ENCODE measurements at regions not wholly inside any gene's neighbourhood (a gene's known extent, or its start where the extent isn't known, plus 50 kb on each side); places are given as distances from the start of the nearest gene placed in this dataset.

DNA sequence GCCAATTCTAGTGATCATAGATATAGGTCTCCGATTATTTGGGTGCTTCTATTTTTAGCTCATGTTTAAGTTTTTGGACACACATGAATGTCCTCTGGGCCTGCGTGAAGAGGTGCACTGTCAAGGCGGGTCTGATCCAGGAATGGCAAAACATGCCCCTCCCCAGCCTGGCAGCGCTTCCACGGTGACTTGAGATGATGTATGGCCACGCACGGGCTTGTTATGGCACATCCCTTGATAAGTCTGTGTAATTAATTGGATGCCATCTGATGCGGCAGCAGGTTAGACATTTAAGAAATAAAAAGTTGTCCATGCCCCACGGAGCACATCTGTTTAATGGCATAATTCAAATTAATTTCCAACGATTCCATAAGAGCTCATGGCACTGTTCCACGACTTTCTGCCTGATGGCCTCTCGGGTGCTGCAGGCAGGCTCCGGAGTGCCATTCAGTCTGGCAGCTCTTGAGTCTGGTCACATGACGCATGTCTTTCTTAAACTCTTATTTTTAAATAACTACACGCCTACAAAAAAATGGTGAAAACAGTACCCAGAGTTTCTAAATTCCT is 151.4 kb downstream of the ACKR3 start:
- DNase-seq = no peak

DNA sequence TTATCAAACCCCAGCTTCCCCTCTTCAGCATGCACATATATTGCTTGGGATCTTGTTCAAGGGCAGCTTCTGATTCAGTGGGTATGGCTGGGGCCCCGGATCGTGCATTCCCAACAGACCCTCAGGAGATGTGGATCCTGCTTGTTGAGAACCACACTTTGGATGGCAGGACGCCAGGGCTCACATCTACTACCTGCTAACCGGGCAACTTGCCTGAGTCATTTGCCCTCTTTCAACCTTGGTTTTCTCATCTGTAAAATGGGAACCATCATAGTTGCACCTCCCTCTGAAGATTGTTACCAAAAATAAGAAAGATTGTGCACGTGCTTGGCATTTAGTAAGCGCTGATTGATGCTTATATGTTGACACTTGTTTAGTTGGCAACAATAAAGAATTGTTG is 154.6 kb downstream of the ACKR3 start:
- no peak for DNase-seq

DNA sequence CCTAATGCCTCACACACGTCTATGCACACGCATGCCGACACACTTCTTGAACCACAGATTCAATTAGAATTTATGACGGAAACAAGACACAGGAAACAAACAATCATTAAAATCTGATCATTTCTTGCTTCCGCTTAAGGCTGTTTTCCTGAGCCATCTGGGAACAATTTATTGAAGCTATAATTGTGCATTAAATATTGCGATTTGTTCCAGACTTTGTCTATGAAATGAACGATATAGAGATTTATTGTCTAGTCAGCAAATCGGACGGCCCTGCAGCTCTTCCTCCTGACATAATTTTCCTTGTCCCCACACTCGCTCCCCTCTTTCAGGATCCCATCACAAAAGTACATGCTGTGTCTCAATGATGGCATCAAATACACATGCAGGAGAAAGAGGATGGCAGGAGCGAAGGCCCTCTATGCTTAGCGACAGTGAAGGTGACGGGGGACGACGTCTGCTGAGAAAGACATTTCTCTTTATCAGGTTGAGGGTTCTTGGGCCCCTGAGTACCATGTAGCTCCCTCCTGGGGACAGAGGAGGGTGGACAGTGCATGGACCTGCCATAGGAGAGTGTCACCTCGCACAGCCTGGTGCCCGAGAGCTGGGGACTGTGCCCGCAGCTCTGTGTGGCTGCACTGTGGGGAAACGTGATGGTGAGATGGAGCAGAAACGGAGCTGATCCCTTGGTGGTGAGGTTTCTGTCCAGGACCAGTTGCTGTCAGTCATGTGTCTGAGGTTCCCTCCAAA is 157.3 kb downstream of the ACKR3 start:
- no peak for DNase-seq

DNA sequence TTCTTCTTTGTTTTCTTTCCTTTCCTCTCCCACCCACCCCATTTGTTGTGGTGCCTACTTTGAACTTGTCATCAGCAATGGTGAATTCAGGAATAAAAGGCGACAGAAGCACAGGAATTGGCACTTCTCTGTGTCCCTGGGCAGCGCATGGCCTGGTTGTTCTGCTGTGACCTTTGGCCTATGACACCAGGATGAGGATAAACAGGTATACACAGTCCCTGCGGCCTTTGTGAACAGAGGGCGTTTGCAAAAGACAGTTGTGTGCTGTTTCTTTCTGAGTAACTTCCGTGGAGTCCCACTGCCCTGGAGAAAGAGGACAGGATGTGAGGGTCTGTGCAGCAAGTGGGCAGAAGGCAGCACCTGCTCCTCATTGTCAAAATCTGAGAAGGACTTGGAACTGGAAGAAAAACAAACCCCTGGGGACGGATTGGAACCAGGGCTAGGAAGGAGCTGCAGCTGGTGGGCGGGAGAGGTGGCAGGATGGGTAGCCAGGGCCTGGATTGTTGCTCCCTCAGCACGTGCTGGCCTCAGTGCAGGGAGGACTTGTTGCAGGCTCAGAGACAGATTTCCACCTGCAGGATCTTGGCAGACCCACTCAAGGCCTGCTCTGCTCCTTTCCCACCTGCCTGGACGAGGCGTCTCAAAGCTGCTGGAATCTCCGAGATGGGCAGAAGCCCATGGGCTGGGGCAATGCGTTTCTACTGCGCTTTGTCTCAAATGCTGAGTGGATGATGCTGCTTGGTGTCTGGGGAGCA is 159.5 kb downstream of the ACKR3 start:
- DNase-seq = no peak

DNA sequence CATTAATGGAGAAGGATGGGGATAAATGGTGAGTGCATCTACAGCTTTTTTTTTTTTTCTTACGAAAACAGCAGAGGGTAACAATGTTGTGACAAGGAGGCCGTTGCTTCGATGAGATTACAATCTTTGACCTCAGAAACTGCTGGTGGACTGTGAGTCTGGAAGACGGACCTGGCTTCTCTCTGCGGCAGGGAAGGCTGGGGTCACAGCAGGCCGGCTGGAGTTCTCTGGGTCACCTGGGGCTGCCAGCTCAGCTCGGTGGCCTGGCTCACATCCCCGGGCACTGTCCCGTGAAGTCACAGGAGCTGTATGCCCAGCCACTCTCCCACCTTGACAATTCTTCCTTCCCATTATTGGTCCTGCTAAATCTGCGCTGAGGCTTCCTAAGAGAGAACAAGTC is 160.8 kb downstream of the ACKR3 start:
- no peak for DNase-seq

DNA sequence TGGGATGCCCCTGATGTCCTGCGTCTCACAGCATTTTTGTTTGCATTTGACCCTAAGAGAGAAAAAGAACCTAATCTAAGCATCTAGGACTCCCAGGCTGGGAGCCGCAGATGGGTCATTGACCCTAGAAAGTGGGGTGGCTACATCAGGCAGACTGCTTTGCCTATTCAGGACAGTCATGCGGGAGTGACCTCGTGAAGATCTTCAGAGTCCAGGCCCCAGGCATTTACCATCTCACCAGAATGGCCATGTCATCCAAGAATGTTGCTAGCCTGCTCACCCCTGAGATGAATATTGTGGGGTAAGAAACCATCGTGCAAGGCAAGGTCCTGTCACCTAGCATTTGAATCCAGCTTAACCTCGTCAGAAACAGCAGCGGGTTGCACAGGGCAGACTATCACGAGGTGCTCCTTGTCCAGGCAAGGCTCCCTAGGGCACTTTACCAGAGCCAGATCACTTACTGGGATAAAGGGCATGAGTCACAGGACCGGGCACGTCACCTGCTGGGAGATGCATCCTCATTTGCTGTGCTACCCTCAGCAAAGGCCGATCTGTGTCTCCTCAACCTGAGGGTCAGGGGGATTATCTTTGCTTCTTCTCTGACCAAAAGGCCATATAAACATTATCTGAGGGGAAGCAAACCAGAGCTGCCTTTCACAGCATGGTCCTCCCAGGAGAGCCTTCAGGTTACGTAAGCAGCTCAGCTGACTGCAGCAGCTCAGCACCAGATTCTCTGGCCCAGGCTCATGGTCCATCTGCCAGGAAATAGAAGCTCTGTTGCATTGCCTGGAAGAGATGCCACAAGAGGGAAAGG is 162.3 kb downstream of the ACKR3 start:
- no peak for DNase-seq

DNA sequence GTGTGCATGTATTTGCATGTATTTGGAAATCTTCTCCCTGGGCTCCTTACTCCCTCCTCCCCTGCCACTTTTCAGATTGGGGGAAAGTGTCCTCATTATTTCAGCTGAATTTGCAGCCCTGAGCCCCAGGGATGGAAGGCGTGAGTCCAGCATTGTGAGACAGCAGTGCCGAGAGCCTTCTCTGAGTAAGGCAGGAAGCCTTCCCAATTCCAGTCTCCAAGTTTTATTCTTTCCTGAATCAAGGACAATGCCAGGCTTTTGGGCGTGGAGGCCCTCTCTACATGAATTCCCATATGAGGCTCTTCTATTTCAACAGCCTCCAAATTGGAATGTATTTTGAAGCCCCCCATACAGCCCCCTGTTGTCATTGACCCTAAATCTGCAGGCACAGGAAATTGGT is 163.5 kb downstream of the ACKR3 start:
- no peak for DNase-seq

DNA sequence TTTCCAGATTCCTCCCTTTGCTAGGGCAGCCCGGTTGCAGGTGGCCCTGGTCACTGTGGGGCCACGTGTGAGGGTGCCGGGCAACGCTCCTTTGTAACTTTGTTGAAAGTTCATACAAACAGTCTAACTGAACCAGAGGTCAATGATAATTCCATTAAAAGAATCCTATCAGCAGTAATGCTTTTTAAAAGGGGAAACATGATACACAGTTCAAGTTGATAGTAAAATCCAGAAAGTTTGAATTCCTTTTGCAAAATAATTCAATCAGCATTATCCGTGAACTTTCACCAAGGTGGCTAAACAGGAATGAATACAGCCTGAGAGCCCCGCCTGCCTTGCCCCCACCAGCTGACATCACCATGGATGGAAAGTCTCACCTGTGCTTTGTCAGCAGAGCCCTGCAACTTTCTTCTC is 166.2 kb downstream of the ACKR3 start:
- no peak for DNase-seq

DNA sequence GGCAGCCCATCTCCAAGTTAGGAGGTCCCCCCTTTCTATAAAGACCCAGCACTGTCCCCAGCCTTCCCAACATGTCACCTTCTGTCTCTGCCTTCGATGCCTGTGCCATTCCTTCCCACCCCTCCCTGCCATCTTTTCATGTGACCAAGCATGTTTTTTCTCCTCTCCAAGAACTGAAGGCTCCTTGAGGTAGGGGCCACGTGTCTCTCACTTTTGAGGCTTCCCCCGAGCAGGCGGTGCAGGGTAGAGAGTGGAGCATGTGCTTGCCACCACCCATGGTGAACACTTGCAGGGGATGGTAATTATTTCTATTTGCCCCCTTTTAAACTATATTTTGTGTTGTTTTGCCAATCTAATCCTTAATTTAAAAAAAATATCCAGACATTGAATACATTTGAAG is 168.4 kb downstream of the ACKR3 start:
- no peak for DNase-seq

DNA sequence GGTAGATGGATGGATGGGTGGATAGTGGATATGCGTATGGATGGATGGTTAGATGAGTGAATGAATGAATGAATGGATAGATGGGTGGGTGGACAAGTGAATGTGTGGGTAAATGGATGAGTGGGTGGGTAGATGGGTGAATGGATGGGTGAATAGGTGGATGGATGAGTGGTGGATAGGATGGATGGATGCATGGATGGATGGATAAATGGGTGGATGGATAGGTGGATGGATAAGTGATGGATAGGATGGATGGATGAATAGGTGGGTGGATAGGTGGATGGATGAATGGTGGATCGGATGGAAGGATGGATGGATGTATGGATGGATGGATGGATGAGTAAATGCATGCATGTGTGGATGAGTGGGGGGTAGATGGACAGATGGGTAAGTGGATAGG is 169.3 kb downstream of the ACKR3 start:
- no peak for DNase-seq

DNA sequence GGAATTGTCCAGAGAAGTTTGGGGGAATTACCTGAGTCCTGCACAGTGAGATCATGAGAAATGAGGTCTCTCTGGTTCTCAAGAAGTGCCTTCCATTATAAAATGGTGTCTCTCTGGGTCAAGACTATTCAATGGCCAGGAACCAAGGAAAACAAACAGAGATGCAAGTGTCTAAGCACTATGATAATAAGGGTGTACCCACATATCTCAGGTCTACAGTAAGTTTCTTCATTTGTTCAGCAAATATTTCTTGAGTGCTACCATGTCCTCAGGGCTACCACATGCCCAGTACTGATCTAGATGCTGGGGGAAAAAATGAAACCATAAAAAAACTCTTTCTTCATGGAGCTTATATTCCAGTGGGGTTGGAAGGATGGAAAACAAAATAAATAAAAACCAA is 170.0 kb downstream of the ACKR3 start:
- no peak for DNase-seq

DNA sequence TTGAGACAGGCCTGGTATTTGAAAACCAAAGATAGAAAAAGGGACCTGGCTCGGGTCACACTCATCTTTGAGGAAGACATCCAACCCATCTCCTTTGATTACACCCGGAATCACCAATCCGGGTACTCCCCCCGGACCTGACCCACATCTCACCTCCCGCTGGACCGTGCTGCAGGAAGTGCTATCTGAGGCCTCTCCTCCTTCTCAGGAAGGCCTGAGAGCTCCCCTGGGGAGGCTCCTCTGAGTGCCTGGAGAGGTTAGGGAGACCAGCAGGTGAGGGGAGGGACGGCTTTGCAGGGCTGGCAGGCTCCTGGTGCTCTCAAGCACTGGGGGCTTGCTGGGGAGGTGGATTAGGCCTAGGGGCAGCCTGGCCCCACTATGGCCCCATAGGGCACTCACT is 170.9 kb downstream of the ACKR3 start:
- DNase-seq = no peak

DNA sequence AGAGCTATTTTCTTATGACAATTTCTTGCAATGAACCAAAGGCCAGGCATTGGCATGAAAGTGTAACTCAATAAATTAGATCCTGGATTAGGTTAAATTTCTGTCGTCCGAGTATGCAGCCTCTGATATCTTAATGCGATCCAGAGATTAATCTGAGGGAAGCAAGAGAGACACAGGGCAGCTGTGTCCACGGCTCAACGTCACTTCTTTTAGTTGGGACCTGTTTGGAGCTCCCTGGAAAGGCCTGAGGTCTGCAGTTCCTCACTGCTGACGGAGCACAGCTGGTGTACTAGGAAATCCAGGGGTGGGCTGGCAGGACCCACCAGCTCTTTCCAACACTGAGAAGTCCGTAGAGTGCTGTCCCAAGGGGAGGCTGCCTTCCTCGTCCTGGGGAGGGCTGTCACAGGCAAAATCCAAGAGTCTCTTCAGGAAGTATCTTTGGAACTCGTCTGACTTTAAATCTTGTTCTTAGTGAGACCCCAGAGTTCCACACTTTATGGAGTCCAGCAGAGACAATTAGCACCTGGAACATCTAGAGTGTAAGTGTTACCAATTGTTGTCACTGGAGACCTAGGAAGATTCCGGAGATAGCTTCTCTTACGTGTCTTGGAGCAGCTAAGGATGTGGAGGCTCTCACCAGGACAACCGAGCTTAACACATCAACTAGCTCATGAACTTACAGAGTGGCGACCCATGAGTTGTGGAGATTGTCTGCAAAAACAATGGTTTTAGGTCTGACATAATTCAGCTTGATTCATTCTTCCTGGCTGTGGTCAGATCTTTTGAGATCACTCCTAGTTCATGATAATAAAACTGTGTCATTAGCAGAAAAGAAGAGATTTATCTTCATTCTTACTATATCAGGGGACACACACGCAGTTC is 173.7 kb downstream of the ACKR3 start:
- no peak for DNase-seq

DNA sequence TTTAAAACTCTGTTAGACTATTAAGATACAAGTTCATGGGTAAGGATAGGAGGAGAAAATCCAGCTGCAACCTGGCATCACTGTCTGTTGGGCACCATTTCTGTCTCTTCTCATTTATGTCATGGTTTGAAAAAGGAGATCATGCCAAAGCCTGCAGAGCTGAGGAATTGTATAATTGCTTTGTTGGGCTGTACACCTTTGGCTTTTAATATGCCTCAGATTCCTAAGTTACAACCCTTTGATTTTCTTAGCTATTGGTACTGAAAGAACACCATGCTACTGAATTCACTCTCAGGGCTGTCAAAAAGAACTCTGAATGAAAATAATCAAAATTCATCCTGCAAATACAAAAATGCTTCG is 174.3 kb downstream of the ACKR3 start:
- no peak for DNase-seq

DNA sequence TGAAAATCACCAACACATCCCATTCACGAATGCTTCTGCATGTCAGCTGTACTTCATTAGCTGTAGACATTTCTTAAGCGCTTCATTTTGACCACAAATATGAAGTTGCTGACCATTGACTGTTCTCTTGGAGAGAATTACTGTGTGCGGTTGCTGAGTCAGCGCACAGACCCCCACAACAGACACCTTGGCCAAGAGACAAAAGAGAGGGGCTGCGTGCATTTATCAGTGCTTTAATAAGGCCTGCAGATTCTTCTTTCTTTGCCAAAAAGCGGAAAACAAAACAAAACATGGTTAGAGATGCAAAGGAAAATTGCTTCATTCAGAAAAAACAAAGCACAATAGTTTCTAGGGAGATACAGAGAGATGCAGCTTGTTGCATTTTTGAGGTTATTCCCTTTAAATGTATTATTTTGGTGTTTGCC is 174.7 kb downstream of the ACKR3 start:
- DNase-seq = no peak

DNA sequence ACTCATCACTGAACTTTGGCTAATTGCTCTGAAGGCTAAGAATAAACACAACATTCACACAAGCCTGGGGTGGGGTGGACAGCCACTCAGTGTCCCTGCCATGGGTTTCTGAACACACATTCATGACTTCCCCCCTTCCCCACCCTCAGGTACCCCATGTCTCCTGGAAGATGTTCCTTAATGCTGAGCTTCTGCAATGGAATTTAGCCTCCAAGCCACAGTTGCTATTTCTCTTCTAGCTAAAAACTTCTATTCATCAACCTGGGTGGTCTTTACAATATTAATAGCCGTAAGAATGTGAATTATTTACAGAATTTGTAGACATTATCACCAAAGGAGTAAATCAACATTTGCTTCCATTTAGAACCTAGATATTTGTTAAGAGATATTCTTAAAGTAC is 175.1 kb downstream of the ACKR3 start:
- DNase-seq = no peak

DNA sequence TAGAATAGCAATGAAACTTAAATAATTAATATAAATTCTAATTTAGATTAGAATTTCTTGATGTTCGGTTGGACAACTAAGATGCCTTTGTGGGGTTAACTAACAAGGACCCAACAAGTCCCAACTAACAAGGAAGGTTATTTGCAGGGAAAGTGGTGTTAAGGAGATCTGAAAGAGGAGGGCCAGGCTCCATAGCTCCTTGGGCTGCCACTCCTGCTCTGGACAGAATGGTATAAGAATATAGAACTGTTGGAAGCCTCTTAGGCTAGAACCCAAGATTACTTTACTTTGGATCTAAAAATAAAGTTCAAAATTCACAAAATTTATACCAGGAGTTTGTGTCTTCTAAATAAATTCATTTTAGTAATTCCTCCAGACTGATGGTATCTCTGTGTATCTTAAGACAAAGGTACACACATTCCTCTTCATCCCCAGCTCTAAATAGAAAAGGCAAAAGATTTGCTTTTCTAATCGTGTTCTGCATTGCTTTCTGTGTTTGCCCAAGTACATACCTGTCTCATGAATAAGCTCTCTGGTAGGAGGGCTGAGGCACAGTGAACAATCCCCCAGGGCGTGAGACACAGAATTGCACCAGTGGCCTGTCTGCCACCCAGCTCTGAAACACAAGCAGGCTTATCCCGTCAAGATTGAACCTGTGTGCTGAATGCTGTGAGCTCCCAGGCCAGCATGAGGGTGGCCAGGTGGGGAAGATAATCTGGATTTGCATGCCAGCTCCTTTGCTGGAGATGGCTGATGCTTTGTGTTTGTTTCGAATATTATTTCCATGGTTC is 176.0 kb downstream of the ACKR3 start:
- no peak for DNase-seq

DNA sequence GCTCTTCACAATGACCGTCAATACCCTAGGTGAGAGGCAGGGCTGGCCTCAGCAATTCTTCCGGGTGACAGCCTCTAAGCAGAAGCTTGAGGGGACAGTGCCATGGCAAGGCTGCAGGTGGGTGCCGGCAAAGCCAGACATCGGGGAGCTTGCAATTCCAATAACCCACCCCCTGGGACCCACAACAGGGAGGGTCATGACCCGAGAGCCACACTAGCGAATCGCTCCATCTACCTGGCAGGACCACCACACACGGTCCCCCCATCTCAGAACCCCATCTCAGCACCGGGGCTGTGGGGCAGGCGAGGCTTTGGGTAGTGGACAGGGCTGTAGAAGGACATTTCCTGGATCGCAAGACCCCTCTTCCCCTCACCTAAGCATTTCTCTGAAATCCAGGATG is 177.2 kb downstream of the ACKR3 start:
- no peak for DNase-seq

DNA sequence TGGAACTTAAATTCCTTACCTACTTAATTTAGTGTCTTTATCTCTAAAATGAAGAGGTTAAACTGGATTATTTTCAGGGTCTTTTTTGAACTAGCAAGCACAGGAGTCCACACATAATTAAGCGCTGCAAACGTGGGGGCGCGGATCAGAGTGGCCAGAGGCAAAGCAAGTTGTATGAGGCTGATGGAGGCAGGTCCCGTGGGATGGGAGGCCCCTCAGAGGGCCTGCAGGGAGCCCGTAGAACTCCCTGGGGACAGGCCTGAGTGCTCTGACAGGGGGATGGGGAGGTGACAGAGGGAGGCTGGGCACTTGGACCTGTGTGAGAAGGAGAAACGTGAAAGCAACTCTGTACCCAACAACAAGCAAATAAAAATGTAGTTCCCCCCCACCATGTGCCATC is 177.8 kb downstream of the ACKR3 start:
- DNase-seq = no peak

DNA sequence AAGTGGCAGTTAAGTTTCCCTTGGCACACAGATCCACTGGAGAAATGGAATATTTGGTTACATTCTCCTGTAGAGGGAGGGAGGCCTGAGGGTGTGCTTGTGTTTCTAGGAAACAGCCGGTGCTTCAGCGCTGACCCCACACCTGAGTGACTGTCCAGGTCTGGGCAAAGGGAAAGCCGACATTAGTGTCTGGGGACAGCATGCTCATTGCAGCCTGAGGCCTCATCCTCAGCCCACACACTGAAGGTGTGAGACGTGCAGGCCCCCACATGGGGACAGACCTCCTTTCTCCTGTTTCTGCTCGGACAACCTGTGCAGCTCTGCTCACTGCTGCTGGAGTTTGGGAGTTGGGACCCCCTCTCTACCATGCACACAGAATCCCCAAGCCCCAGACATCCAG is 178.3 kb downstream of the ACKR3 start:
- DNase-seq = no peak

DNA sequence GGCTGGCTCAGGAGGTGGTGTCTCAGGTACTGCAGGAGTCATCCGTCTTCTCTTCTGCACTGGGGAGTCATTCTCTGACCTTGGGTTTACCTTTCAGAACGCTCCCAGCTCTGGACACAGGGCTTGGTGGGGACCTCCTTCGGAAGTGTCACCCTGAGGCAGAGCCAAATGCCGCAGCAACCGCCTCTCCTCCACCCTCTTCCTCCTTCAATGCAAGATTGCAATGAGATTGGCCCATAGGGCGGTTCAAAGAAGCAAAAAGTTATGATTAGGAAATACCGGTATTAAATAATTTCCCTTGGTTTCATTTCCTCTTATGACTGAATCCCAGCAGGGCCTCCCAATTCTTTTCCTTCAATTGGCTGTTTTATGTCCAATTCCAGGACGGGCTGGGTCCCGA is 178.8 kb downstream of the ACKR3 start:
- no peak for DNase-seq

DNA sequence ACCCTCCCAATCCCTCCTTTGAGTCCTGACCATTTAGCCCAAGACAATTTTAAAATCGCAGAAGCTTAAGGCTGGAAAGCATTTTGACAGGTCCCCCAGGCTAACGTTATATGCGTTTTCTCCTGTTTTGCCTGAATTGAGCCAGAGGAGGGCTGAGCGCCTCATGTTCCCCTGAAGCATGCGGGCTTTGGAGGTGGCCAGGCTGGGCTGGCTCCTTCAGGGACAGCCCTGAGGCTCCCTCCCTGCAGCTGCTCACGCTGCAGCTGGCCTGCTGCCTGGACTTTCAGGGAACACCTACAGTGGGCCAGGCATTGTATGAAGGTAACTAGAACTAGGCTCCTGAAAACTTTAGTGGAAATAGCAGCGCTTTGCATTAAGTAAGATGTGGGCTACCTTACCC is 179.2 kb downstream of the ACKR3 start:
- no peak for DNase-seq
